ENCODE measurements at regions not wholly inside any gene's neighbourhood (a gene's known extent, or its start where the extent isn't known, plus 50 kb on each side); places are given as distances from the start of the nearest gene placed in this dataset.
"Not testable (repeated sequence)": the region's sequence is repeated elsewhere in the genome, so short reads cannot be mapped to it uniquely, and the experiment has no call there.

DNA sequence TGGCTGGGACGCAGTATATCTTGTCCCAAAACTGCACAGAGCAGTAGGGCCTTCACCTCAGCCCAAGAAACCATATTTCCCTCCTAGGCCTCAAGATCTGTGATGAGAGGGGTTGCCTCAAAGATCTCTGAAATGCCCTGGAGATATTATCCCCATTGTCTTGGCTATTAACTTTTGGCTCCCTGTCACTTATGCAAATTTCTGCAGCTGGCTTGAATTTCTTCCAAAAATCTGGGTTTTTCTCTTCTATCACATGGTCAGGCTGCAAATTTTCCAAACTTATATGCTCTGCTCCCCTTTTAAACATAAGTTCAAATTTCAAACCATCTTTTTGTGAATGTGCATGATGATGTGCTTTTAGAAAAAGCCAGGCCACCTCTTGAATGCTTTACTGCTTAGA, 809.2 kb upstream of the CDH18 start:
- not testable (repeated sequence) for TF ChIP-seq CTCF (IDR thresholded peaks at IDR 0.05 in 4 of 5, conservative IDR thresholded peaks at IDR 0.05 in 1 of 5); POLR2A (IDR thresholded peaks at IDR 0.05)
